GM21737 (cell line): ENCODE measurements at regions not wholly inside any gene's neighbourhood (a gene's known extent, or its start where the extent isn't known, plus 50 kb on each side); places are given as distances from the start of the nearest gene placed in this dataset.
"Not testable (repeated sequence)": the region's sequence is repeated elsewhere in the genome, so short reads cannot be mapped to it uniquely, and the experiment has no call there.

Experiments
- ATAC-seq: cut with Tn5 transposase; IDR thresholded peaks from one replicate; pipeline ENCODE4 v1.9.1; 2021; ENCODE audit warnings: mild to moderate bottlenecking, moderate library complexity; ENCODE audit not compliant: unreplicated experiment

- no peak for ATAC-seq
Observed at GRCh38 chr12:87020071-87020470, 763.9 kb upstream of the MGAT4C start.

DNA sequence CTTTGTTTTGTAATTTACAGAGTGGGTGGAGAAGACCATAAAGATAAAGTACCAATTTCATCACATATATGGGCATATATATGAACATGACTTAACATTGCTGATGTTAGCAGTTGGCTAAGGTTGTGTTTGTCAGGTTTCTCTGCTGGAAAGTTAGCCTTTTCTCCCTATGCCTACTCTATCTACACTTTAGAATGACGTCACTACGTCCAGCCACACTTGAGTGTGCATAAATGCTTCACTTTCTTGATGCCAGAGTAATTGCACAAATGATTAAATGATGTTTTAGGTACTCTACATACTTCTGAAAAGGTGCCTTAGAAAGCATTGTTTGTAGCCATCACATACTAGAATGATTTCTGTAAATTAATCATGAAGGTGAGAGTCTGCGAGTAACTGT, 759.2 kb upstream of the MGAT4C start:
- ATAC-seq = no peak

- ATAC-seq = no peak
Observed at GRCh38 chr12:87008785-87009384, 752.7 kb upstream of the MGAT4C start.

- ATAC-seq = no peak
Observed at GRCh38 chr12:87001102-87001501, 744.9 kb upstream of the MGAT4C start.

DNA sequence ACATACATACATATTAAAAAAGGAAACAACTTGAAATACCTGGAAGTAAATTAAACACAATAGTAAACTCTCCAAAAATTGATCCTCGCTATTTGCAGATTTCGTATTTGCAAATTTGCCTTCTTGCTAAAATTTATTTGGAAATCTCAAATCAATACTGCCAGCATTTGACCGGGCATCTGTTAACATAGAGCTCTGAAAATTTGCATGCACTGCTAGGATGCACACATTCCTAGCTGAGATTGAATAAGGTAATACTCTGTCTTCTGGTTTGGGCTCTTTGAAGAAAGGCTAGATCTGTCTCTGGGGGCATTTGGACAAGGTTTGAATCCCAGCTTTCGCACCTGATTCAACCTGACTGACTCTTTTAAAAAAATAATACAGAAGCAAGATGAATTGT, 729.1 kb upstream of the MGAT4C start:
- no peak for ATAC-seq

DNA sequence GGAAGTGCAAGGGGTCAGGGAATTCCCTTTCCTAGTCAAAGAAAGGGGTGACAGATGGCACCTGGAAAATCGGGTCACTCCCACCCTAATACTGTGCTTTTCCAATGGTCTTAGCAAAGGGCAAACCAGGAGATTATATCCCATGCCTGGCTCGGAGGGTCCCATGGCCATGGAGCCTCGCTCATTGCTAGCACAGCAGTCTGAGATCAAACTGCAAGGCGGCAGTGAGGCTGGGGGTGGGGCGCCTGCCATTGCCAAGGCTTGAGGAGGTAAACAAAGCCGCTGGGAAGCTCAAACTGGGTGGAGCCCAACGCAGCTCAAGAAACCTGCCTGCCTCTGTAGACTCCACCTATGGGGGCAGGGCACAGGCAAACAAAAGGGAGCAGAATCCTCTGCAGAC, 714.4 kb upstream of the MGAT4C start:
- ATAC-seq = not testable (repeated sequence)

- ATAC-seq = no peak
Observed at GRCh38 chr12:86959766-86960458, 703.7 kb upstream of the MGAT4C start.

DNA sequence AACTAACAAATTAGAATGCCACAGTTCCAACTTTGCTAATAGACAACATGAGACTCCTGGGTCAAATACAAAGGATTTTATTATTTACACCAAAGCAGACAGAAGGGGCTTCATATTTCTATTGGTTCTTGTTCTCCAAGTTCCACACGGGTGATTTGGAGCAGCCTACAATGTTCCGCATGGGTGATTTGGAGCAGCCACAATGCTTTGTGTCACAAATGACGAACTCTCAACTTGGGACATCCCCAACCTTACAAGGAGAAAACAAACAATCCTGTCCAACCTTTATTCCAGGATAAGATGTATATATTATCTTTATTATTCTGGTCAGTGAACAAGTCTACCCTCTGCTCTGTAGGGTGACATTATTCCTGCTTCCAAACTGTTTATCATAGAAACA, 694.3 kb upstream of the MGAT4C start:
- ATAC-seq = no peak

GRCh38 chr12:86950043-86950442, 693.9 kb upstream of the MGAT4C start:
- no peak for ATAC-seq

DNA sequence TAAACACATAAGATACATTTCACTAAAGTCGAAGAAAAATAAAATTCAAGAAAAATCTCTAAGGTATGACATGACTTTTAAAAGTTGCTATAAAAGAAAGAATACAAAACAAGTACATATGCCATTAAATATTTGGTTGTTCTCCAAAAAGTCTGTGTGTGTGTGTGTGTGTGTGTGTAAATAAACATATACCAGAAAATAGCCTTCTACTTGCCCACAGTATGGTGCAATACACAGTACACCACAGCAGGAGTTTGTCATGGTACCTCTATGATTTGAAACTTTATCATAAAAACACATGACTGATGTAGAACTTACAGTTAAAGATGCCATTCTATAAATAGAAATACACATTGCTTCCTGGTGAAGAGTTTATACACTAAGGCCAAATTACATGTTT, 692.7 kb upstream of the MGAT4C start:
- no peak for ATAC-seq

- no peak for ATAC-seq
Observed at GRCh38 chr12:86945685-86946196, 689.5 kb upstream of the MGAT4C start.

GRCh38 chr12:86944197-86944819, 688.1 kb upstream of the MGAT4C start:
- ATAC-seq = not testable (repeated sequence)

DNA sequence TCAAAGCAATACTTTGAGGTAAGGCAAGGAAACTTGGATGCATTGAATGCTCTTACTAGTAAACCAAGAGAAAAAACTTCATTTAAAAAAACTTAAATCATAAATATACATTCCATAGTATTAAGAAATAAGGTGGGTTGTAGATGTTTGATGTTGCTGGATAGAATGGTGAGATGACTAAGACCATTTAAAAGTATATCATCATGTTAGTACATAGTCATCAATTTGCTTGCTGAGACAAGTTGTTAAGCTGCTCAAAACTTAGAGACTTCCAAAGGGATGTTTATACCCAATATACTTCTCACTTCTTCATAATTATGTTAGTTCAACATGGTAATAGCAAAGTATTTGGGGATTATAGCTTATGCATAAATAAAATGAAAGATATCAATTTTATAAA, 675.5 kb upstream of the MGAT4C start:
- no peak for ATAC-seq

DNA sequence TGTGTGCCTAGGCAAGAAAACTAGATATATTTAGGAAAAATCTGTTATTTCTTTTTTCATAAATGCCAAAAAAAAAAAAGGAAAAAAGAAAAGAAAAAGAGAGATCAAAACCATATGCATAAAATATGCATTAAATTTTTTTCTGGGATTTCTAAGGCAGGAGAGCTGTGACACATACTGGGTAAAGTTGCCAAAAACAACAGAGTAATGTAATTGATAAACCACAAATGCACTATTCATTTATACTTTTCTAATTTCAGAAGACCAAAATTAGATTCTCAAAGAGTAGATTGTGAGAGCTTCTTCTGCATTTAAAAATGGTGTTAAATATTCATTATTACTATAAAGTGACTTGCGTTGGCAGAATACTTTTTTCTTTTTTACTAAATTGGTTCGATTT, 673.8 kb upstream of the MGAT4C start:
- no peak for ATAC-seq

GRCh38 chr12:86917121-86917520, 660.9 kb upstream of the MGAT4C start:
- no peak for ATAC-seq

- no peak for ATAC-seq
Observed at GRCh38 chr12:86914721-86915120, 658.5 kb upstream of the MGAT4C start.

DNA sequence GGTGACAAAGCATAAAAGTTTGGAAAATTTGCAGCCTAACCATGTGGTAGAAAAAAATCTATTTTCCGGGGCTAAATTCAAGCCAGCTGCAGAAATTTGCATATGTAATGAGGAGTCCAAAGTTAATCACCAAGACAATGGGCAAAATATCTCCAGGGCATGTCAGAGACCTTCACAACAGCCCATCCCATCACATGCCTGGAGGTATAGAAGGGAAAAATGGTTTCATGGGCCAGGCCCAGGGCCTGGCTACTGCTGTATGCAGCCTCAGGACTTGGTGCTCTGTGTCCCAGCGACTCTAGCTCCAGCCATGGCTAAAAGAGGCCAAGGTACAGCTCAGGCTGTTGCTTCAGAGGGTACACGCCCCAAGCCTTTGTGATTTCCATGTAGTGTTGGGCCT, 655.8 kb upstream of the MGAT4C start:
- no peak for ATAC-seq

- ATAC-seq = no peak
Observed at GRCh38 chr12:86903159-86903558, 647.0 kb upstream of the MGAT4C start.

DNA sequence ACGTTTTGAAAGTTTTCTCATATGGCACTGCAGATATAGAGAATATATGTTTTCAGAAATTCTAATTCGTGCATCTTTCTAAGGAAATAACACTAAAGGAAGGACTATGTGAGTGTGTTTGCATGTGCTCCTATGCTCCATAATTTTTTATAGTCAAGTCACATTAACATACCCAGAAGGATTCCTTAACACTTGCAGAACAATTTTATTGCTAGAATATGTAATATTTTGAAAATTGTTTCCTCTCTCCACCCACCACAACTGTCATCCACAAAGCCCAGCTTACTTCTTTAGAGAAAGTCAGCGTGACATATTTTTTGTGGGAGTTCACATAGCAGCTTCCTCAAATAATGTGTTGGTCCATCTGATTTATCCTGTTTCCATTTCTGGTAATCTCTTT, 604.6 kb upstream of the MGAT4C start:
- no peak for ATAC-seq

GRCh38 chr12:86852451-86852850, 596.3 kb upstream of the MGAT4C start:
- no peak for ATAC-seq

- no peak for ATAC-seq
Observed at GRCh38 chr12:86838711-86839110, 582.5 kb upstream of the MGAT4C start.

GRCh38 chr12:86838260-86838659, 582.1 kb upstream of the MGAT4C start:
- ATAC-seq = no peak
